H1 (cell line): ENCODE measurements at regions not wholly inside any gene's neighbourhood (a gene's known extent, or its start where the extent isn't known, plus 50 kb on each side); places are given as distances from the start of the nearest gene placed in this dataset.

Source experiments
- CTCF ChIA-PET: fragments of 300-600 bp; sonication (Branson Sonifier 250); formaldehyde crosslinking; loops from one replicate; lab custom pipeline; 2021; ENCODE audit not compliant: partially characterized antibody; lab: Charles Lee
- POLR2A ChIA-PET: fragments of 300-600 bp; sonication (Branson Sonifier 250); formaldehyde crosslinking; loops from one replicate; lab custom pipeline; 2021; ENCODE audit warnings: inconsistent platforms; ENCODE audit not compliant: partially characterized antibody; lab: Charles Lee
- DNase-seq, 2 experiments: peaks; one replicate each; pipeline versions ENCODE4 v3.0.0 to v3.0.0-alpha.2; 2010 to 2022; ENCODE audit warnings: low spot score in 2 of 2, low read depth in 1 of 2, mixed read lengths in 1 of 2
- FAIRE-seq: peaks from 2 replicates; lab custom pipeline; 2011; peaks lifted over from hg19 to GRCh38; lab: Jason Lieb, UNC
- H2AFZ ChIP-seq: 2 replicates; pipeline ENCODE4 v1.8.1; 2012; ENCODE audit warnings: low read length, inconsistent platforms
- H2AK5ac ChIP-seq: 2 replicates; pipeline ENCODE4 v1.6.1; 2013; ENCODE audit warnings: low read depth, low read length
- H2BK120ac ChIP-seq: replicated peaks from 2 replicates; pipeline ENCODE3; 2013; ENCODE audit warnings: low read depth, low read length, inconsistent platforms
- H2BK12ac ChIP-seq: 2 replicates; pipeline ENCODE4 v1.6.1; 2013; ENCODE audit warnings: low read depth, low read length
- H2BK15ac ChIP-seq: 2 replicates; pipeline ENCODE4 v1.6.1; 2013; ENCODE audit warnings: low read length
- H2BK20ac ChIP-seq: 2 replicates; pipeline ENCODE4 v1.6.1; 2013; ENCODE audit warnings: low read length
- H2BK5ac ChIP-seq: 2 replicates; pipeline ENCODE4 v1.6.1; 2013; ENCODE audit warnings: low read depth, low read length
- H3K14ac ChIP-seq: 2 replicates; pipeline ENCODE4 v1.6.1; 2013; ENCODE audit warnings: inconsistent platforms; ENCODE audit not compliant: insufficient read length
- H3K18ac ChIP-seq: 2 replicates; pipeline ENCODE4 v1.6.1; 2013; ENCODE audit warnings: low read length; ENCODE audit errors: extremely low read depth
- H3K23ac ChIP-seq: 2 replicates; pipeline ENCODE4 v1.6.1; 2013; ENCODE audit warnings: inconsistent platforms; ENCODE audit not compliant: insufficient read length
- H3K23me2 ChIP-seq: 2 replicates; pipeline ENCODE4 v1.6.1; 2013; ENCODE audit warnings: low read depth, low read length
- H3K27ac ChIP-seq: 2 replicates; pipeline ENCODE4 v1.6.1; 2011; ENCODE audit warnings: low read depth, low read length, inconsistent platforms
- H3K27me3 ChIP-seq, 4 experiments: replicated peaks in 1 of 4; 1 replicate in 1 of 4; 2 replicates in 3 of 4; pipeline versions ENCODE4 v1.6.1 to v1.8.1; 2011 to 2013; ENCODE audit warnings: low read length in 3 of 4, mild to moderate bottlenecking in 3 of 4, inconsistent platforms in 2 of 4, mixed read lengths in 2 of 4, moderate library complexity in 1 of 4; ENCODE audit not compliant: control insufficient read depth in 3 of 4, insufficient read depth in 3 of 4; ENCODE audit errors: extremely low read depth in 1 of 4
- H3K36me3 ChIP-seq, 4 experiments: 2 replicates each; pipeline versions ENCODE4 v1.6.1 to v1.8.1; 2011 to 2013; ENCODE audit warnings: mild to moderate bottlenecking in 4 of 4, low read length in 3 of 4, moderate library complexity in 2 of 4, control low read depth in 1 of 4, inconsistent platforms in 1 of 4; ENCODE audit not compliant: insufficient read depth in 4 of 4, control insufficient read depth in 2 of 4
- H3K4ac ChIP-seq: replicated peaks from 2 replicates; pipeline ENCODE3; 2013; ENCODE audit warnings: low read length, low read depth, mixed read lengths, inconsistent platforms; ENCODE audit not compliant: insufficient read length
- H3K4me1 ChIP-seq, 4 experiments: replicated peaks in 1 of 4; 1 replicate in 1 of 4; 2 replicates in 3 of 4; pipeline versions ENCODE4 v1.6.1 to v1.8.1; 2011 to 2013; ENCODE audit warnings: low read length in 3 of 4, inconsistent platforms in 2 of 4, mixed read lengths in 1 of 4; ENCODE audit not compliant: insufficient read depth in 4 of 4, control insufficient read depth in 3 of 4
- H3K4me2 ChIP-seq, 2 experiments: 2 replicates each; pipeline versions ENCODE4 v1.6.1 to v1.8.1; 2011 to 2013; ENCODE audit warnings: low read depth in 2 of 2, low read length in 2 of 2, control low read depth in 1 of 2, inconsistent platforms in 1 of 2, mild to moderate bottlenecking in 1 of 2; ENCODE audit not compliant: insufficient read depth in 1 of 2
- H3K4me3 ChIP-seq, 4 experiments: fragments of 200-600, 300-600 bp in 1 of 4; sonication (generic), shearing (Covaris generic), sonication (Bioruptor Twin) in 1 of 4; 2 replicates each; pipeline versions ENCODE4 v1.5.1 to v1.8.1; 2011 to 2016; ENCODE audit warnings: low read length in 4 of 4, low read depth in 3 of 4, control low read depth in 2 of 4, inconsistent platforms in 2 of 4, mild to moderate bottlenecking in 2 of 4, mixed read lengths in 1 of 4, moderate library complexity in 1 of 4; ENCODE audit not compliant: insufficient read depth in 2 of 4; ENCODE audit errors: extremely low read depth in 1 of 4
- H3K56ac ChIP-seq: replicated peaks from 2 replicates; pipeline ENCODE3; 2013; ENCODE audit warnings: low read depth, mild to moderate bottlenecking, mixed read lengths, low read length, inconsistent platforms; ENCODE audit not compliant: insufficient read length
- H3K79me1 ChIP-seq: 2 replicates; pipeline ENCODE4 v1.6.1; 2013; ENCODE audit warnings: low read depth, low read length, control low read depth
- H3K79me2 ChIP-seq, 2 experiments: 2 replicates each; pipeline versions ENCODE4 v1.6.1 to v1.8.1; 2012 to 2013; ENCODE audit warnings: low read length in 2 of 2, mild to moderate bottlenecking in 2 of 2, inconsistent platforms in 1 of 2; ENCODE audit not compliant: insufficient read depth in 2 of 2, control insufficient read depth in 1 of 2
- H3K9ac ChIP-seq, 4 experiments: replicated peaks in 1 of 4; 1 replicate in 1 of 4; 2 replicates in 3 of 4; pipeline versions ENCODE4 v1.6.1 to v1.8.1; 2011 to 2013; ENCODE audit warnings: low read depth in 3 of 4, low read length in 3 of 4, control low read depth in 2 of 4, mild to moderate bottlenecking in 2 of 4, moderate library complexity in 2 of 4, inconsistent platforms in 1 of 4; ENCODE audit errors: extremely low read depth in 1 of 4
- H3K9me3 ChIP-seq, 2 experiments: 2 replicates each; pipeline versions ENCODE4 v1.6.1 to v1.8.1; 2012 to 2013; ENCODE audit warnings: mild to moderate bottlenecking in 2 of 2, moderate library complexity in 2 of 2, control low read depth in 1 of 2, inconsistent platforms in 1 of 2, low read depth in 1 of 2, low read length in 1 of 2, mixed read lengths in 1 of 2; ENCODE audit not compliant: insufficient read depth in 2 of 2
- H4K20me1 ChIP-seq, 2 experiments: replicated peaks in 1 of 2; 2 replicates each; pipeline versions ENCODE3 to v1.8.1; 2011 to 2013; ENCODE audit warnings: inconsistent platforms in 2 of 2, low read length in 2 of 2, mild to moderate bottlenecking in 1 of 2; ENCODE audit not compliant: insufficient read depth in 2 of 2, control insufficient read depth in 1 of 2
- H4K5ac ChIP-seq: 2 replicates; pipeline ENCODE4 v1.6.1; 2013; ENCODE audit warnings: low read length, low read depth, mixed read lengths, inconsistent platforms; ENCODE audit not compliant: insufficient read length
- H4K8ac ChIP-seq: 2 replicates; pipeline ENCODE4 v1.8.0; 2013; ENCODE audit warnings: mild to moderate bottlenecking, moderate library complexity, low read length, inconsistent platforms; ENCODE audit not compliant: insufficient read depth; ENCODE audit errors: extremely low read depth
- H4K91ac ChIP-seq: replicated peaks from 2 replicates; pipeline ENCODE3; 2013; ENCODE audit warnings: low read length, mixed read lengths, inconsistent platforms; ENCODE audit not compliant: insufficient read length
- BRCA1 ChIP-seq: IDR thresholded peaks from 2 replicates; pipeline ENCODE4 v1.6.1; 2012; ENCODE audit warnings: low read depth, low read length, improper control_type of control experiment
- CBX8 ChIP-seq: fragments of 300-800, 300-1000 bp; sonication (generic); IDR thresholded peaks from 2 replicates; pipeline ENCODE4 v1.7.1; 2016; ENCODE audit warnings: low read depth, low read length, borderline replicate concordance
- CEBPB ChIP-seq: IDR thresholded peaks from 2 replicates; pipeline ENCODE4 v1.6.1; 2012; ENCODE audit warnings: low read depth, low read length
- EGR1 ChIP-seq: IDR thresholded peaks from 2 replicates; pipeline ENCODE4 v1.6.1; 2011; ENCODE audit warnings: low read depth, low read length, borderline replicate concordance
- GABPA ChIP-seq: IDR thresholded peaks from 2 replicates; pipeline ENCODE4 v1.6.1; 2011; ENCODE audit warnings: mild to moderate bottlenecking, low read length, moderate library complexity, borderline replicate concordance; ENCODE audit not compliant: insufficient read depth
- HDAC2 ChIP-seq, 2 experiments: fragments of 300-600 bp in 1 of 2; sonication (generic) in 1 of 2; IDR thresholded peaks; 2 replicates each; pipeline ENCODE4 v1.6.1; 2011 to 2012; ENCODE audit warnings: low read depth in 2 of 2, low read length in 2 of 2, mild to moderate bottlenecking in 2 of 2, moderate library complexity in 2 of 2, borderline replicate concordance in 1 of 2, inconsistent platforms in 1 of 2
- KDM1A ChIP-seq: fragments of 200-600, 300-600 bp; sonication (generic); IDR thresholded peaks from 2 replicates; pipeline ENCODE4 v1.7.1; 2016; ENCODE audit warnings: mild to moderate bottlenecking, low read length, borderline replicate concordance
- NRF1 ChIP-seq: IDR thresholded peaks from 2 replicates; pipeline ENCODE4 v1.6.1; 2011; ENCODE audit warnings: mild to moderate bottlenecking, low read depth, low read length, improper control_type of control experiment
- PHF8 ChIP-seq: fragments of 200-600 bp; sonication (generic); conservative IDR thresholded peaks from 2 replicates; pipeline ENCODE4 v1.7.1; 2012; ENCODE audit warnings: low read depth, mild to moderate bottlenecking, inconsistent platforms, low read length, moderate library complexity
- RAD21 ChIP-seq, 2 experiments: IDR thresholded peaks in 1 of 2; conservative IDR thresholded peaks in 1 of 2; 2 replicates each; pipeline ENCODE4 v1.6.1; 2011; ENCODE audit warnings: low read depth in 2 of 2, low read length in 2 of 2, improper control_type of control experiment in 1 of 2, inconsistent platforms in 1 of 2, mild to moderate bottlenecking in 1 of 2, moderate library complexity in 1 of 2
- RBBP5 ChIP-seq: IDR thresholded peaks from 2 replicates; pipeline ENCODE4 v1.7.1; 2012; ENCODE audit warnings: low read depth, mild to moderate bottlenecking, inconsistent platforms, low read length, moderate library complexity, borderline replicate concordance
- SIN3A ChIP-seq, 2 experiments: IDR thresholded peaks in 1 of 2; conservative IDR thresholded peaks in 1 of 2; 2 replicates each; pipeline ENCODE4 v1.6.1; 2011 to 2012; ENCODE audit warnings: low read length in 2 of 2, improper control_type of control experiment in 1 of 2, low read depth in 1 of 2, mild to moderate bottlenecking in 1 of 2
- SIRT6 ChIP-seq: IDR thresholded peaks from one replicate; pipeline ENCODE4 v1.7.1; 2012; ENCODE audit warnings: low read length, inconsistent platforms
- SP2 ChIP-seq: IDR thresholded peaks from 2 replicates; pipeline ENCODE4 v1.6.1; 2012; ENCODE audit warnings: mild to moderate bottlenecking, low read length, inconsistent platforms
- TAF7 ChIP-seq: optimal IDR thresholded peaks from 2 replicates; pipeline ENCODE3; 2011; ENCODE audit warnings: low read depth, mild to moderate bottlenecking, inconsistent platforms, low read length, moderate library complexity, borderline replicate concordance
- TBP ChIP-seq: IDR thresholded peaks from 2 replicates; pipeline ENCODE4 v1.6.1; 2011; ENCODE audit warnings: low read depth, low read length, improper control_type of control experiment

DNA sequence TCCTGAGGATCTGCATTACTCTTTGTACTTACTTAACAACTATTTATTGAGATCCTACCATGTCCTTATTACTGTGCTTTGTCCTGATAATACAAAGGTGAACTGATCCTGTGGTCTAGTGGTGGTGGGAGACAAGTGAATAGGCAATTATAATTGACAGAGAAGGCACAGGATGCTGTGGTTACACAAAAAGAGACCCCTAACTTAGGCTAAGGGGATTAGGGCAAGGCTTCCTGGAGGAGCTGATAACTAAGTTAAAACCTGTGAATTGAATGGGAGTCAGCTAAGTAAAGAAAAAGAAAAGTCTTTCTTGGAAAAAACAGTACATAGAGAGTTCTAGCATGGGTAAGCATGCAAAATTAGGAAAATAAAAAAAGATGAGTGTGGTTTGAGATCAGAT, 164.4 kb downstream of the LARP7 start:
- DNase-seq (no peak), FAIRE-seq (no peak)
- Histone ChIP-seq H3K36me3 (peaks cover 0 to 3% (median 0%) of the 10 kb centered on the region in 4 experiments; a peak in 1 of 8 replicates), H2BK120ac (no peak overlapping the region), H3K18ac (no peak overlapping the region), H4K20me1 (no peaks in the 10 kb centered on the region), H2AFZ (no peak overlapping the region), H3K9ac (no peak overlapping the region), H2BK15ac (no peak overlapping the region), H2BK5ac (no peak overlapping the region), H2BK20ac (no peak overlapping the region), H3K4ac (no peak overlapping the region), H3K79me1 (no peaks in the 10 kb centered on the region), H3K27me3 (no peaks in the 10 kb centered on the region), H4K8ac (no peak overlapping the region), H3K23me2 (no peaks in the 10 kb centered on the region), H3K56ac (no peak overlapping the region), H3K27ac (no peak overlapping the region), H4K91ac (no peak overlapping the region), H3K4me3 (no peak overlapping the region), H3K4me1 (no peaks in the 10 kb centered on the region), H2AK5ac (no peak overlapping the region), H3K79me2 (no peaks in the 10 kb centered on the region), H3K23ac (no peak overlapping the region), H4K5ac (no peak overlapping the region), H3K4me2 (no peak overlapping the region), H3K9me3 (no peaks in the 10 kb centered on the region), H2BK12ac (no peak overlapping the region), H3K14ac (no peak overlapping the region)
- ChIA-PET CTCF (interaction anchor here (1.6 kb wide), 1 partner anchor 36 kb away, joined by 6 read pairs; no protein-coding TSS in a partner anchor), POLR2A (no interaction called here)
- no peak for TF ChIP-seq BRCA1
- no peak for TF ChIP-seq RAD21 (IDR thresholded peaks at IDR 0.05 in 1 of 2, conservative IDR thresholded peaks at IDR 0.05 in 1 of 2; ENCODE audit: low read depth in 2 of 2, low read length in 2 of 2)
- TF ChIP-seq SIRT6: no peak
- TF ChIP-seq NRF1: no peak
- no peak for TF ChIP-seq SIN3A (conservative IDR thresholded peaks at IDR 0.05 in 1 of 2, IDR thresholded peaks at IDR 0.05 in 1 of 2; ENCODE audit: low read depth in 1 of 2, low read length in 2 of 2)
- no peak for TF ChIP-seq RBBP5
- TF ChIP-seq EGR1: no peak
- no peak for TF ChIP-seq CBX8
- TF ChIP-seq KDM1A: no peak
- no peak for TF ChIP-seq TBP
- TF ChIP-seq HDAC2 (IDR thresholded peaks at IDR 0.05; ENCODE audit: borderline replicate concordance in 1 of 2, low read depth in 2 of 2, low read length in 2 of 2): no peak
- TF ChIP-seq PHF8: no peak
- TF ChIP-seq TAF7: no peak
- TF ChIP-seq SP2: no peak
- no peak for TF ChIP-seq CEBPB
- TF ChIP-seq GABPA: no peak
